ENCODE measurements at regions not wholly inside any gene's neighbourhood (a gene's known extent, or its start where the extent isn't known, plus 50 kb on each side); places are given as distances from the start of the nearest gene placed in this dataset.
"Not testable (repeated sequence)": the region's sequence is repeated elsewhere in the genome, so short reads cannot be mapped to it uniquely, and the experiment has no call there.

DNA sequence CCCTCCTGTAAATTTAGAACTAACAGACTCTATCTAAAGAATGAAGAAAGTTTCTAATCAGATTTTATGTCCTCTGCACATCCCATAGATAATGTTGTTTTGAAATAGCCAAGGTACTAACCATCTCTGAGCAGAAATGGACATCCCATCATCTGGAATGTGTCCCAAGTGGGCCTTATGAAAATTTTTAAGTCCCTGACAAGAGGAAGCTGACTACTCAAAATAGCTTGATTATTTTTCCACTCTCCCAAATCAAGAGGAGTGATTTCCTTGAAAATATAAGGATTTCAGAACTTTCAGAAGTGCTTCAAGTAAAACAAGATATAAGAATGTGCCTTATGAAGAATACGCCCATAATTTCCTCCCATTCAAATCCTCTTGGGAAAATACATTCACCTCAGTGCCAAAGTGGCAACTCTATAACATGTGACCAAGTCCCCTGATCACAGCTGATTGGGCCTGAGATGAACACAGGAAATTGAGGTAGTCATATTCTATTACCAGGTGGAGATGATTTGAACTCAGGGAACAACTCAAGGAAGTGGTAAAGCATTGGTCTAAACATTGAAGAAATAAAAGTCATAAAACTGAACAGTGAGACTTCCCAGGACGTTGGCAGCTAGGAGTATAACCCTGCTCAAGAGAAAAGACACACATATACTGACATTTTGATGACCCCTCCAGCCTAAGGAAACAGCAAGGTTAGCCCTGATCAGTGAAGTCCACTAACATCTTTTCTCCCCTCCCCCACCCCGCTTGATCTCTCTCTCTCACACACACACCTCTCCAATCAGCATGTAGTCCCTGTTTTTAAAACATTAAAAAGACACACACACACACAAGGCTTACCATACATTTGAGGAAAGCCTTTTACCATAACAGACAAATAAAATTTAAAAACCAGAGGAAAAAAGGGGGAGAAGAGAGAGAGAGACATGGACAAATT lies 70.8 kb upstream of the TEAD1 start:
- no peaks in the 10 kb centered on the region for H3K9me3 ChIP-seq (ENCODE audit: control insufficient read depth, insufficient read depth, low read length)
- no peak overlapping the region for H3K4me3 ChIP-seq (ENCODE audit: low read depth, low read length)
- DNase-seq (ENCODE audit: low read depth in 4 of 6, low spot score in 6 of 6): no peak
- no peaks in the 10 kb centered on the region for H3K4me1 ChIP-seq (ENCODE audit: control insufficient read depth, insufficient read depth, low read length)
- H3K27ac ChIP-seq (ENCODE audit: low read depth, low read length): no peak overlapping the region
- H3K36me3 ChIP-seq (ENCODE audit: control insufficient read depth, insufficient read depth, low read length): no peaks in the 10 kb centered on the region
- H3K27me3 ChIP-seq (ENCODE audit: control insufficient read depth, insufficient read depth, low read length): no peaks in the 10 kb centered on the region
- WGBS (ENCODE audit: insufficient coverage): 33% methylated on average over 1 of the region's 3 CpGs

DNA sequence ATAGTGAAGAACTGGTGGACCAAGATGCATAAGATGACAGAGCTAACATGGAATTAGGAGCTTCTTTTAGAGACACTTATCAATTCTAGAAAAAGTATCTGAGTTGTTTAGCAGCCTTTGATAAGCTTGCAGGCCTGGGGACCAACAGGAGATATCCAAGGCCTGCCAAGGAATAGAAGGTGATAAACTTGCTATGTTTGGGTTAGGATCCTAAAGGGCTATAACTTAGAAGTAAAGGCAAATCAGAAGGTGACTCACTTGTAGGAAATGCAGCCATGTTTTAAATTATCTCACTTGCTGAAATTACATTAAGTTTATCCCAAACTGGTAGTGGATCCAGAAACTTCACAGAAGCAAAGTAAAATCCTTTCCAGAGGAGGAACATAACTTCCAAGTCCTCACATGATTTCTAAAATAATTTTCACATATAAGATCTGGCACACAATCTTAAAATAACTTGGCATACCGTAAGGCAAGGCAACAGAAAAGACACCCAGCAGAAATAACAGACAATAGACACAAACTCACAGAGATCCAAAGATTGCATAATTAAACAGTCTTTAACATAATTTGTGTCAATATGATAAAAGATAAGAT lies 69.6 kb upstream of the TEAD1 start:
- H3K36me3 ChIP-seq (ENCODE audit: control insufficient read depth, insufficient read depth, low read length): no peaks in the 10 kb centered on the region
- DNase-seq (ENCODE audit: low read depth in 4 of 6, low spot score in 6 of 6): no peak
- H3K4me1 ChIP-seq (ENCODE audit: control insufficient read depth, insufficient read depth, low read length): no peaks in the 10 kb centered on the region
- WGBS (ENCODE audit: insufficient coverage): no CpG with 5 or more reads among the region's 1 CpG
- H3K4me3 ChIP-seq (ENCODE audit: low read depth, low read length): no peak overlapping the region
- H3K9me3 ChIP-seq (ENCODE audit: control insufficient read depth, insufficient read depth, low read length): no peaks in the 10 kb centered on the region
- H3K27ac ChIP-seq (ENCODE audit: low read depth, low read length): no peak overlapping the region
- no peaks in the 10 kb centered on the region for H3K27me3 ChIP-seq (ENCODE audit: control insufficient read depth, insufficient read depth, low read length)

DNA sequence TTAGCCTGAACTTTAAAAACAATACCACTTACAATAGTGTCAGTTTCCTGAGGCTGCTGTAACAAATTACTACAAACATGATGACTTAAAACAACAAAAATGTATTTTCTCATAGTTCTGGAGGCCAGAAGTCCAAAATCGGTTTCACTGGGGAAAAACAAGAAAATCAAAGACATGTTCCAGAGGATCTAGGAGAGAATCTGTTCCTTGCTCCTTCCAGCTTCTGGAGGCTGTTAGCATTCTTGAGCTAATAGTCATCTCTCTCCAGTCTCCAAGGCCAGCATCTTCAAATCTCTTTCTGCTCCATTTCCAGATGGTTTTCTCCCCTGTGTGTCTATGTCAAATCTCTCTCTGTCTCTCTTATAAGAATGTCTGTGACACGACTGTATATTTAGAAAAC lies 67.6 kb upstream of the TEAD1 start:
- H3K4me1 ChIP-seq (ENCODE audit: control insufficient read depth, insufficient read depth, low read length): no peaks in the 10 kb centered on the region
- no peak overlapping the region for H3K27ac ChIP-seq (ENCODE audit: low read depth, low read length)
- H3K36me3 ChIP-seq (ENCODE audit: control insufficient read depth, insufficient read depth, low read length): no peaks in the 10 kb centered on the region
- peaks cover 2% of the 10 kb centered on the region for H3K9me3 ChIP-seq (ENCODE audit: control insufficient read depth, insufficient read depth, low read length)
- no peak overlapping the region for H3K4me3 ChIP-seq (ENCODE audit: low read depth, low read length)
- 92% methylated on average over 2 of the region's 2 CpGs for WGBS (ENCODE audit: insufficient coverage)
- no peaks in the 10 kb centered on the region for H3K27me3 ChIP-seq (ENCODE audit: control insufficient read depth, insufficient read depth, low read length)
- no peak for DNase-seq (ENCODE audit: low read depth in 4 of 6, low spot score in 6 of 6)

DNA sequence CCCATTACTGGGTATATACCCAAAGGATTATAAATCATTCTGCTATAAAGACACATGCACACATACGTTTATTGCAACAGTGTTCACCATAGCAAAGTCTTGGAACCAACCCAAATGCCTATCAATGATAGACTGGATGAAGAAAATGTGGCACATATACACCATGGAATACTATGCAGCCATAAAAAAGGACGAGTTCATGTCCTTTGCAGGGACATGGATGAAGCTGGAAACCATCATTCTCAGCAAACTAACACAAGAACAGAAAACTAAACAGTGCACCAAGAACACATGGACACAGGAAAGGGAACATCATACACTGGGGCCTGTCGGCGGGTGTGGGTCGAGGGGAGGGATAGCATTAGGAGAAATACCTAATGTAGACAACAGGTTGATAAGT lies 65.5 kb upstream of the TEAD1 start:
- not testable (repeated sequence) for H3K4me3 ChIP-seq (ENCODE audit: low read depth, low read length); DNase-seq (ENCODE audit: low read depth in 4 of 6, low spot score in 6 of 6); H3K27ac ChIP-seq (ENCODE audit: low read depth, low read length); H3K27me3 ChIP-seq (ENCODE audit: control insufficient read depth, insufficient read depth, low read length); H3K9me3 ChIP-seq (ENCODE audit: control insufficient read depth, insufficient read depth, low read length); H3K36me3 ChIP-seq (ENCODE audit: control insufficient read depth, insufficient read depth, low read length); H3K4me1 ChIP-seq (ENCODE audit: control insufficient read depth, insufficient read depth, low read length)
- WGBS (ENCODE audit: insufficient coverage): 100% methylated on average over 2 of the region's 5 CpGs

DNA sequence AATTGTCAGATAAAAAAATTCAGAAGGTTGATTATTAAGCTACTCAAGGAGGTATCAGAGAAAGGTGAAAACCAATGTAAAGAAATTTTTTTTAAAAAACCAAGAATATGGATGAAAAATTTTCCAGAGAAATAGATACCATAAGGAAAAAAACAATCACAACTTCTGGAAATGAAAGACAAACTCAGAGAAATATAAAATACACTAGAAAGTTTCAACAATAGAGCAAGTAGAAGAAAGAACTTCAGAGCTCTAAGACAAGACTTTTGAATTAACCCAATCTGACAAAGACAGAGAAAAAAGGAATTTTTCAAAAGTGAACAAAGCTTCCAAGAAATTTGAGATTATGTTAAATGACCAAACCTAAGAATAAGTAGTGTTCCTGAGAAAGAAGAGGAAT lies 62.9 kb upstream of the TEAD1 start:
- Histone ChIP-seq H3K9me3 (ENCODE audit: control insufficient read depth, insufficient read depth, low read length) (peaks cover 2% of the 10 kb centered on the region), H3K27ac (ENCODE audit: low read depth, low read length) (no peak overlapping the region), H3K4me1 (ENCODE audit: control insufficient read depth, insufficient read depth, low read length) (no peaks in the 10 kb centered on the region), H3K36me3 (ENCODE audit: control insufficient read depth, insufficient read depth, low read length) (no peaks in the 10 kb centered on the region), H3K4me3 (ENCODE audit: low read depth, low read length) (no peak overlapping the region), H3K27me3 (ENCODE audit: control insufficient read depth, insufficient read depth, low read length) (no peaks in the 10 kb centered on the region)
- DNase-seq (ENCODE audit: low read depth in 4 of 6, low spot score in 6 of 6): no peak

DNA sequence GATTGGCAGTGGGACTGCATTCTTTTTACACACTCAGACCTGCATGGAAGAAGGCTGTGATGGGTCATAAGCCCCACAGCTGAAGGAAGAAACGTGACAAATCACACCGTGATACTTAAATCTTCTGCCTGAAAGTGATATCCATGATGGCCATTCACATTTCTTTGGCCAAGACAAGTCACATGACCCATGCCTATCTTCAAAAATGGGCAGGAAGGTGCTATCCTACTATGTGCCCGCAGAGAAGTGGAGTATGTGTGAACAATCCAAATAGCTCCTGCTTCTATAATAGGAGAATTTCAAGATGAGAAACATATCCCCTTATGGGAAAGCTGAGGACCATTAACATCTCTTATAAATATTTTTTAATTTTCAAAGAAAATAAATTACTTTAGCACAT lies 56.6 kb upstream of the TEAD1 start:
- no peak for DNase-seq (ENCODE audit: low read depth in 4 of 6, low spot score in 6 of 6)
- no CpG with 5 or more reads among the region's 3 CpGs for WGBS (ENCODE audit: insufficient coverage)
- no peaks in the 10 kb centered on the region for H3K27me3 ChIP-seq (ENCODE audit: control insufficient read depth, insufficient read depth, low read length)
- H3K4me3 ChIP-seq (ENCODE audit: low read depth, low read length): no peak overlapping the region
- H3K9me3 ChIP-seq (ENCODE audit: control insufficient read depth, insufficient read depth, low read length): no peaks in the 10 kb centered on the region
- H3K27ac ChIP-seq (ENCODE audit: low read depth, low read length): no peak overlapping the region
- H3K36me3 ChIP-seq (ENCODE audit: control insufficient read depth, insufficient read depth, low read length): no peaks in the 10 kb centered on the region
- no peaks in the 10 kb centered on the region for H3K4me1 ChIP-seq (ENCODE audit: control insufficient read depth, insufficient read depth, low read length)

DNA sequence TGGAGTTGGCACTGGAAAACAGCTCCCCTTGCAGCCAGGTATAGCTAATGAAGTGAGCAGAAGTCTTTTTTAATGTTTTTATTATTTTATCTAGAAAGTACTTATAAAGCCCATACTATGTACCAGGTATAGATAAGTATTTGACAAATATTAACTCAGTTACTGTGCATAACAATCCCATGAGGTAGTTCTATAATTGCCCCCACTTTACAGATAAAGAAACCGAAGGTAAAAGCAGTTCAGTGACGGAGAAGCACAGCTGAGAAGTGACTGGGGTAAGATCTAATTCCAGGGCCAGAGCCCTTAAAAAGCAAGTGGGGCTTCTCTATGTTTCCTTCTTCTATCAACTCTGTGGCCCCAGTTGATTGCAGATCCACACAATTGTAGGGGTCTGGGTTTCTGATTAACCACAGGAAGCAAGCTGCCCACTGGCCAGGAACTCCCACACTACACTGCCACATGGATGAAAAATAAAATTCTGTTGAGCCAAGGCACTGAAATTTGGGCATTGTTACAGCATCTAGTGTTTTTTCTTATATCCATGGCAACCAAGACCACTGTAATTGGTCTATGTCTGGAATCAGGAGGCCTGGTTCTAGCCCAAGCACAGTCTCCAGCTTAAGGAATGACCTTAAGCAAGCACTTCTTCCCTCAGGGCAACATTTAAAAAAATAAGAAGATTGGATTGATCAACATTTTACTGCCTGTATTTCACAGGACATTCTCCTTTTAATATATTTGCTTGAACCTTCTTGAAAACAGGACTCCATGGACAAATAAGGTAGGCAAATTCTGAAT lies 55.3 kb upstream of the TEAD1 start:
- Histone ChIP-seq H3K9me3 (ENCODE audit: control insufficient read depth, insufficient read depth, low read length) (peaks cover under 1% of the 10 kb centered on the region), H3K27ac (ENCODE audit: low read depth, low read length) (no peak overlapping the region), H3K4me1 (ENCODE audit: control insufficient read depth, insufficient read depth, low read length) (no peaks in the 10 kb centered on the region), H3K4me3 (ENCODE audit: low read depth, low read length) (no peak overlapping the region), H3K27me3 (ENCODE audit: control insufficient read depth, insufficient read depth, low read length) (no peaks in the 10 kb centered on the region), H3K36me3 (ENCODE audit: control insufficient read depth, insufficient read depth, low read length) (no peaks in the 10 kb centered on the region)
- WGBS (ENCODE audit: insufficient coverage): no CpG with 5 or more reads among the region's 2 CpGs
- no peak for DNase-seq (ENCODE audit: low read depth in 4 of 6, low spot score in 6 of 6)

DNA sequence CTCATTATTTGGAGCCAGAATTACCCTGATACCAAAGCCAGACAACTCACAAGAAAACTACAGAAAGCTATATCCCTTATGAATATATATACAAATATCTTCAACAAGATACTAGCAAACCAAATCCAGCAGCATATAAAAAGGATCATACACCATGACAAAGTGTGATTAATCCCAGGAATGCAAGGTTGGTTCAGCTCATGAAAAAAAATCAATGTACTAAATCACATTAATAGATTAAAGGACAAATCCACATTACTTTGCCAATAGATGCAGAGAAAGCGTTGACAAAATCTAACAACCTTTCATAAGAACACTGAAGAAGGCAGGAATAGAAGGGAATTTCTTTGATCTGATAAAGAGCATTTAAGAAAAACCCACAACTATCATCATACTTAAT lies 50.4 kb upstream of the TEAD1 start:
- H3K27ac ChIP-seq (ENCODE audit: low read depth, low read length): no peak overlapping the region
- DNase-seq (ENCODE audit: low read depth in 4 of 6, low spot score in 6 of 6): no peak
- no peaks in the 10 kb centered on the region for H3K36me3 ChIP-seq (ENCODE audit: control insufficient read depth, insufficient read depth, low read length)
- H3K27me3 ChIP-seq (ENCODE audit: control insufficient read depth, insufficient read depth, low read length): no peaks in the 10 kb centered on the region
- peaks cover 5% of the 10 kb centered on the region for H3K9me3 ChIP-seq (ENCODE audit: control insufficient read depth, insufficient read depth, low read length)
- H3K4me1 ChIP-seq (ENCODE audit: control insufficient read depth, insufficient read depth, low read length): no peaks in the 10 kb centered on the region
- H3K4me3 ChIP-seq (ENCODE audit: low read depth, low read length): no peak overlapping the region
- WGBS (ENCODE audit: insufficient coverage): no CpG with 5 or more reads among the region's 1 CpG
